GM12878 (cell line): ENCODE measurements at regions not wholly inside any gene's neighbourhood (a gene's known extent, or its start where the extent isn't known, plus 50 kb on each side); places are given as distances from the start of the nearest gene placed in this dataset.

Experiments
- ATAC-seq: fragments of 200-7000 bp; cut with Tn5 transposase; 3 replicates; pipeline ENCODE4 v1.9.1; 2020; ENCODE audit warnings: mild to moderate bottlenecking, moderate library complexity
- BruUV-seq: library from RNA; stranded (reverse); fragments of 400-500 nt; replicated peaks from 2 replicates; lab custom pipeline; 2021; lab: Mats Ljungman, UMichigan
- CTCF ChIA-PET: fragments of 300-600 bp; sonication (Branson Sonifier 250); formaldehyde crosslinking; extraction: SDS; loops from one replicate; lab custom pipeline; 2021; ENCODE audit warnings: inconsistent platforms; lab: Yijun Ruan, JAX
- POLR2A ChIA-PET: fragments of 350-600 bp; formaldehyde crosslinking; extraction: SDS; loops from one replicate; lab custom pipeline; 2021; ENCODE audit warnings: inconsistent platforms; lab: Charles Lee
- RAD21 ChIA-PET: fragments of 300-600 bp; sonication (Branson Sonifier 250); formaldehyde crosslinking; loops from one replicate; lab custom pipeline; 2023; ENCODE audit warnings: antibody characterized with exemption; ENCODE audit not compliant: unreplicated experiment; lab: Charles Lee
- SMC1A ChIA-PET: fragments of 300-600 bp; sonication (Branson Sonifier 250); formaldehyde crosslinking; loops from one replicate; lab custom pipeline; 2023; ENCODE audit not compliant: unreplicated experiment, uncharacterized antibody; lab: Charles Lee
- DNase-seq: peaks from one replicate; pipeline ENCODE4 v3.0.0-alpha.2; 2011; ENCODE audit warnings: low read depth, low spot score
- FAIRE-seq: peaks from 3 replicates; lab custom pipeline; 2011; peaks lifted over from hg19 to GRCh38; lab: Jason Lieb, UNC
- H2AFZ ChIP-seq: 2 replicates; pipeline ENCODE4 v1.6.0; 2011; ENCODE audit warnings: low read depth, low read length, control low read depth; ENCODE audit not compliant: control insufficient read depth
- H3K27ac ChIP-seq: 2 replicates; pipeline ENCODE4 v1.5.1; 2011; ENCODE audit warnings: control low read depth; ENCODE audit not compliant: control insufficient read depth, insufficient read depth
- H3K27me3 ChIP-seq, 2 experiments: replicated peaks in 1 of 2; 2 replicates each; pipeline versions ENCODE4 v1.6.0 to v1.6.1; 2011; ENCODE audit warnings: low read length in 1 of 2; ENCODE audit not compliant: control insufficient read depth in 2 of 2, insufficient read depth in 2 of 2
- H3K36me3 ChIP-seq, 2 experiments: 2 replicates each; pipeline ENCODE4 v1.5.1; 2011; ENCODE audit warnings: low read length in 1 of 2; ENCODE audit not compliant: control insufficient read depth in 2 of 2, insufficient read depth in 2 of 2
- H3K4me1 ChIP-seq: 2 replicates; pipeline ENCODE4 v1.6.1; 2011; ENCODE audit warnings: mild to moderate bottlenecking, low read length, moderate library complexity, mixed read lengths; ENCODE audit not compliant: control insufficient read depth, insufficient read depth
- H3K4me2 ChIP-seq: 2 replicates; pipeline ENCODE4 v1.6.0; 2011; ENCODE audit warnings: control low read depth; ENCODE audit not compliant: control insufficient read depth, insufficient read depth
- H3K4me3 ChIP-seq: fragments of 200-600 bp; sonication (generic); 2 replicates; pipeline ENCODE4 v1.5.1; 2016
- H3K79me2 ChIP-seq: 2 replicates; pipeline ENCODE4 v1.6.0; 2011; ENCODE audit warnings: low read length; ENCODE audit not compliant: control insufficient read depth, insufficient read depth
- H3K9ac ChIP-seq: 2 replicates; pipeline ENCODE4 v1.8.0; 2011; ENCODE audit warnings: low read length, control low read depth, mixed read lengths; ENCODE audit not compliant: control insufficient read depth, insufficient read depth
- H3K9me3 ChIP-seq: replicated peaks from 3 replicates; pipeline ENCODE4 v1.5.1; 2011; ENCODE audit warnings: mild to moderate bottlenecking, low read length; ENCODE audit not compliant: control insufficient read depth, insufficient read depth
- H4K20me1 ChIP-seq: 2 replicates; pipeline ENCODE4 v1.6.0; 2011; ENCODE audit not compliant: control insufficient read depth, insufficient read depth
- BRCA1 ChIP-seq: IDR thresholded peaks from 2 replicates; pipeline ENCODE4 v1.6.1; 2011; ENCODE audit warnings: low read depth, low read length, improper control_type of control experiment
- GATAD2B ChIP-seq: fragments of 450-650 bp; conservative IDR thresholded peaks from 2 replicates; pipeline ENCODE4 v1.6.1; 2017; ENCODE audit warnings: low read depth, mild to moderate bottlenecking, moderate library complexity
- KDM1A ChIP-seq: fragments of 200-600 bp; sonication (generic); IDR thresholded peaks from 2 replicates; pipeline ENCODE4 v1.6.1; 2016; ENCODE audit warnings: borderline replicate concordance
- KLF5 ChIP-seq: fragments of 450-650 bp; IDR thresholded peaks from 2 replicates; pipeline ENCODE4 v1.6.1; 2014; ENCODE audit warnings: mild to moderate bottlenecking; ENCODE audit not compliant: partially characterized antibody
- NBN ChIP-seq: fragments of 450-650 bp; IDR thresholded peaks from 2 replicates; pipeline ENCODE4 v1.6.1; 2016
- NFXL1 ChIP-seq: fragments of 450-650 bp; IDR thresholded peaks from 2 replicates; pipeline ENCODE4 v1.6.1; 2017; ENCODE audit warnings: antibody characterized with exemption, mild to moderate bottlenecking, borderline replicate concordance
- TARDBP ChIP-seq: IDR thresholded peaks from 2 replicates; pipeline ENCODE4 v1.6.1; 2016; ENCODE audit warnings: borderline replicate concordance
- TCF7 ChIP-seq: IDR thresholded peaks from 2 replicates; pipeline ENCODE4 v1.6.1; 2014; ENCODE audit warnings: antibody characterized with exemption, borderline replicate concordance
- ZNF274 ChIP-seq: IDR thresholded peaks from one replicate; pipeline ENCODE4 v1.8.0; 2011; ENCODE audit not compliant: insufficient read length, insufficient read depth
- WGBS: methylation state at CpG from one replicate; pipeline ENCODE4 v1.1.6; 2016; ENCODE audit warnings: low lambda C conversion rate; ENCODE audit not compliant: insufficient replicate concordance, insufficient coverage; ENCODE audit errors: missing lambda C conversion rate; 5-methylcytosine and 5-hydroxymethylcytosine counted together
- in situ Hi-C: fragments of 300-500 bp; cut with MboI; formaldehyde crosslinking; loops from 9 replicates; pipeline ENCODE4 v1.14.3; 2018; ENCODE audit warnings: mixed read lengths
- intact Hi-C: fragments of 100-400 bp; cut with micrococcal nuclease; formaldehyde crosslinking; loops from one replicate; pipeline ENCODE4 v1.14.2; 2022; ENCODE audit not compliant: unreplicated experiment

- intact Hi-C loops (no loop called here), in situ Hi-C loops (loop anchor here (10.0 to 25.0 kb wide), 3 partner anchors 221 to 896 kb away; no protein-coding TSS in a partner anchor)
- whole genome bisulfite sequencing: 45% methylated on average over 4 of the region's 4 CpGs
- Histone ChIP-seq H3K27ac (no peak overlapping the region), H4K20me1 (no peaks in the 10 kb centered on the region), H3K9me3 (no peaks in the 10 kb centered on the region; the same call in 2 of the 3 replicates), H3K4me1 (peaks cover 20% of the 10 kb centered on the region), H3K79me2 (no peaks in the 10 kb centered on the region), H3K4me3 (no peak overlapping the region), H3K4me2 (no peak overlapping the region), H3K27me3 (no peaks in the 10 kb centered on the region; a peak in 1 of 4 replicates), H3K36me3 (no peaks in the 10 kb centered on the region), H2AFZ (no peak overlapping the region), H3K9ac (no peak overlapping the region)
- DNase-seq (no peak), FAIRE-seq (no peak), ATAC-seq (no peak)
- POLR2A ChIA-PET: no interaction called here
- no TSS peak for BruUV-seq
- RAD21 ChIA-PET: no interaction called here
- no peak for TF ChIP-seq TCF7
- no peak for TF ChIP-seq GATAD2B
- no peak for TF ChIP-seq NBN
- TF ChIP-seq NFXL1: no peak
- TF ChIP-seq BRCA1: no peak
- no peak for TF ChIP-seq KDM1A
- TF ChIP-seq KLF5: no peak
- TF ChIP-seq ZNF274: no peak
- TF ChIP-seq TARDBP: no peak
- CTCF ChIA-PET: interaction anchor here (1.0 kb wide), 1 partner anchor 8 kb away, joined by 3 read pairs; no protein-coding TSS in a partner anchor
- SMC1A ChIA-PET: no interaction called here
These were observed 175.4 kb downstream of the ANAPC1 start for GRCh38 chr2:111708476-111709180.
